PC-9 (cell line): ENCODE measurements at regions not wholly inside any gene's neighbourhood (a gene's known extent, or its start where the extent isn't known, plus 50 kb on each side); places are given as distances from the start of the nearest gene placed in this dataset.

Source experiments
- BruUV-seq: library from RNA; stranded (reverse); fragments of 400-500 nt; replicated peaks from 2 replicates; lab custom pipeline; 2021; lab: Mats Ljungman, UMichigan
- CTCF ChIA-PET: fragments of 300-600 bp; sonication (Branson Sonifier 250); formaldehyde crosslinking; loops from one replicate; lab custom pipeline; 2022; ENCODE audit warnings: antibody characterized with exemption; lab: Charles Lee
- POLR2A ChIA-PET: fragments of 300-600 bp; sonication (Branson Sonifier 250); formaldehyde crosslinking; loops from one replicate; lab custom pipeline; 2022; ENCODE audit warnings: antibody characterized with exemption; ENCODE audit not compliant: unreplicated experiment; lab: Charles Lee
- DNase-seq, 2 experiments: peaks; one replicate each; pipeline versions ENCODE4 v3.0.0 to v3.0.0-alpha.2; 2015 to 2022; ENCODE audit warnings: mixed read lengths in 1 of 2
- H2AFZ ChIP-seq: fragments of 200-600 bp; sonication (generic); 2 replicates; pipeline ENCODE4 v1.8.1; 2017; ENCODE audit warnings: antibody characterized with exemption
- H3F3A ChIP-seq: fragments of 200-600 bp; sonication (generic); 2 replicates; pipeline ENCODE4 v1.8.1; 2017; ENCODE audit warnings: antibody characterized with exemption, mild to moderate bottlenecking, low read depth; ENCODE audit not compliant: insufficient read depth
- H3K27ac ChIP-seq: fragments of 200-600 bp; sonication (generic); 2 replicates; pipeline ENCODE4 v1.6.1; 2016; ENCODE audit warnings: mixed run types
- H3K27me3 ChIP-seq: fragments of 200-600 bp; sonication (generic); 2 replicates; pipeline ENCODE4 v1.6.1; 2016; ENCODE audit warnings: low read depth, mixed run types; ENCODE audit not compliant: insufficient read depth
- H3K36me3 ChIP-seq: fragments of 200-600 bp; sonication (generic); 2 replicates; pipeline ENCODE4 v1.6.1; 2016; ENCODE audit warnings: low read depth, mixed run types
- H3K4me1 ChIP-seq: fragments of 200-600 bp; sonication (generic); replicated peaks from 2 replicates; pipeline ENCODE4 v1.6.1; 2016; ENCODE audit warnings: mixed run types; ENCODE audit not compliant: insufficient read depth
- H3K4me2 ChIP-seq: fragments of 200-600 bp; sonication (generic); 2 replicates; pipeline ENCODE4 v1.6.1; 2017; ENCODE audit warnings: mixed run types
- H3K4me3 ChIP-seq: fragments of 200-600 bp; sonication (generic); 2 replicates; pipeline ENCODE4 v1.6.1; 2016; ENCODE audit warnings: mixed run types
- H3K79me2 ChIP-seq: fragments of 200-600 bp; sonication (generic); 2 replicates; pipeline ENCODE4 v1.6.1; 2017; ENCODE audit warnings: low read depth, mixed run types
- H3K9me2 ChIP-seq: fragments of 200-600 bp; sonication (generic); 2 replicates; pipeline ENCODE4 v1.8.1; 2017; ENCODE audit warnings: mild to moderate bottlenecking; ENCODE audit not compliant: insufficient read depth
- H3K9me3 ChIP-seq: fragments of 200-600 bp; sonication (generic); 2 replicates; pipeline ENCODE4 v1.8.1; 2016; ENCODE audit warnings: low read depth; ENCODE audit not compliant: insufficient read depth
- H4K20me1 ChIP-seq: fragments of 200-600 bp; sonication (generic); 2 replicates; pipeline ENCODE4 v1.8.1; 2017; ENCODE audit not compliant: insufficient read depth
- CTCF ChIP-seq: fragments of 200-600 bp; sonication (generic); conservative IDR thresholded peaks from 2 replicates; pipeline ENCODE4 v1.6.1; 2017; ENCODE audit warnings: mixed run types, antibody characterized with exemption, mild to moderate bottlenecking, moderate library complexity
- EZH2 ChIP-seq: fragments of 200-600 bp; sonication (generic); IDR thresholded peaks from 2 replicates; pipeline ENCODE4 v1.8.0; 2017; ENCODE audit warnings: antibody characterized with exemption, low read depth
- intact Hi-C: fragments of 100-400 bp; cut with micrococcal nuclease; formaldehyde crosslinking; loops from one replicate; pipeline ENCODE4 v1.10.0; 2022; ENCODE audit not compliant: unreplicated experiment

GRCh38 chr6:122122686-122123085 is 276.8 kb upstream of the HSF2 start:
- Histone ChIP-seq H3K36me3 (no peaks in the 10 kb centered on the region), H3K4me1 (no peaks in the 10 kb centered on the region), H2AFZ (no peak overlapping the region), H3K9me3 (no peaks in the 10 kb centered on the region), H3K27me3 (no peaks in the 10 kb centered on the region), H3K27ac (no peak overlapping the region), H4K20me1 (no peaks in the 10 kb centered on the region), H3K4me3 (no peak overlapping the region), H3K79me2 (no peaks in the 10 kb centered on the region), H3K9me2 (no peaks in the 10 kb centered on the region), H3K4me2 (no peak overlapping the region), H3F3A (no peaks in the 10 kb centered on the region)
- intact Hi-C loops = no loop called here
- ChIA-PET CTCF (no interaction called here), POLR2A (no interaction called here)
- DNase-seq = no peak
- TF ChIP-seq EZH2 (no peak), CTCF (no peak)
- no TSS peak for BruUV-seq

- H3K9me3 ChIP-seq = no peaks in the 10 kb centered on the region
- DNase-seq = no peak
- intact Hi-C loops = no loop called here
- H3F3A ChIP-seq = no peaks in the 10 kb centered on the region
- no peaks in the 10 kb centered on the region for H3K79me2 ChIP-seq
- ChIA-PET POLR2A (no interaction called here), CTCF (no interaction called here)
- no peak overlapping the region for H2AFZ ChIP-seq
- no peak overlapping the region for H3K4me3 ChIP-seq
- no peaks in the 10 kb centered on the region for H3K4me1 ChIP-seq
- no peaks in the 10 kb centered on the region for H3K36me3 ChIP-seq
- H3K27ac ChIP-seq = no peak overlapping the region
- BruUV-seq = no TSS peak
- H4K20me1 ChIP-seq = no peaks in the 10 kb centered on the region
- H3K9me2 ChIP-seq = no peaks in the 10 kb centered on the region
- no peaks in the 10 kb centered on the region for H3K27me3 ChIP-seq
- TF ChIP-seq CTCF (no peak), EZH2 (no peak)
- no peak overlapping the region for H3K4me2 ChIP-seq
Observed at GRCh38 chr6:122124908-122125307, 274.5 kb upstream of the HSF2 start.

GRCh38 chr6:122126894-122127293 is 272.6 kb upstream of the HSF2 start:
- H4K20me1 ChIP-seq = no peaks in the 10 kb centered on the region
- no peak overlapping the region for H3K4me2 ChIP-seq

More at GRCh38 chr6:122126894-122127293, 272.6 kb upstream of the HSF2 start:
- no peak for TF ChIP-seq EZH2
- TF ChIP-seq CTCF = no peak
- Histone ChIP-seq H3K9me2 (no peaks in the 10 kb centered on the region), H3K9me3 (no peaks in the 10 kb centered on the region), H3K4me1 (no peaks in the 10 kb centered on the region), H3K27ac (no peak overlapping the region), H3K4me3 (no peak overlapping the region), H3F3A (no peaks in the 10 kb centered on the region), H3K79me2 (no peaks in the 10 kb centered on the region), H3K27me3 (no peaks in the 10 kb centered on the region), H2AFZ (0 out of 2 replicates have a peak overlapping the region, but pooled peaks have one; percentile 42), H3K36me3 (no peaks in the 10 kb centered on the region)
- CTCF ChIA-PET = no interaction called here
- BruUV-seq = no TSS peak
- no peak for DNase-seq
- POLR2A ChIA-PET = no interaction called here
- intact Hi-C loops = no loop called here
